GM18502 (cell line): ENCODE measurements at regions not wholly inside any gene's neighbourhood (a gene's known extent, or its start where the extent isn't known, plus 50 kb on each side); places are given as distances from the start of the nearest gene placed in this dataset.

ENCODE experiments used
- ATAC-seq: cut with Tn5 transposase; IDR thresholded peaks from one replicate; pipeline ENCODE4 v1.9.1; 2021; ENCODE audit warnings: mild to moderate bottlenecking; ENCODE audit not compliant: unreplicated experiment, poor library complexity

DNA sequence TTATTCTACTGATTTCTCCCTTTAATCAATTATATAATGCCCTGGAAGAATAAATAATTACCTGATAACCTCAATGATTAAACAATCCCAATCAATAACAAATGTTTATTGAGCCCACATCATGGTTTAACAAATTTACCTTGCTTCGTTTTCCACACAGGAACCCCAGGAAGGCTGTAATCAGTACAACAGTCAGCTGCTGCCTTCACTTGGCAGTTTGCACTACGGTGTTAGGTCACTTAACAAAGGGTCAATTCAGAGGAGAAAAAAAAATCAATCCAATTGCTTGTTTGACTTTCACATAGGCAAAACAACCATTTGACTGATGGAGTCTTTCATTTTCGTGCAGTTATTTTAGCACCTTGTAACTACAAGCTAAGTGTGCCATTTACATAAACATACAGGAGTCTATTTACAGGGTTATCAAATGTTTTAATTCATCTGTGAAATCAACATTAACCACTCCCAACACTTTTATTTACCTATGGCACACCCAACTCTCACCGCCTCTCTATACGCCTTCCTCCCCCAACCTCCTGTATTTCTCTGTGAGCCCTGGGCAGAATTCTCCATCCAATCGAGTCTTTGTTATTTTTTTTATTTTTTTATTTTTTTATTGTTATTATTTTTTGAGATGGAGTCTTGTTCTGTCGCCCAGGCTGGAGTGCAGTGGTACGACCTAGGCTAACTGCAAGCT lies 140.4 kb upstream of the TAB2 start:
- ATAC-seq = no peak

DNA sequence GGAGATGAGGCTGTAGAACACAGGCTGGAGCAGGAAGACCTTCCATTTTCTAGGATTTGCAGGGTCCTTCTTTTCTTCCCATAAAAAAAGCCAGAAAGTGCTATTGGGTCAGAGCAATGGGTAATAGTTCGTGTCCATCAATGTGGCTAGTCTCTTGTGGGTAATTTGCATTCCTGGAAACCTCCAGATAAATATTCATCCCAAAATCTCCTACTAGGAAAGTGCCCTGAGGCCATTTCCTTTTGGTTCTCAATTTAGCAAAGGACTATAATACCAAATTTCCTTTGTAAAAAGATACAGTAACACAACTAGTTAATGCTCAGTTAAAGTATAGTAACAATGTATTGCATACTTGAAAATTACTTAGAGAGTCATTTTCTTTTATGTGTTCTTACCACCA lies 138.1 kb upstream of the TAB2 start:
- ATAC-seq = no peak

DNA sequence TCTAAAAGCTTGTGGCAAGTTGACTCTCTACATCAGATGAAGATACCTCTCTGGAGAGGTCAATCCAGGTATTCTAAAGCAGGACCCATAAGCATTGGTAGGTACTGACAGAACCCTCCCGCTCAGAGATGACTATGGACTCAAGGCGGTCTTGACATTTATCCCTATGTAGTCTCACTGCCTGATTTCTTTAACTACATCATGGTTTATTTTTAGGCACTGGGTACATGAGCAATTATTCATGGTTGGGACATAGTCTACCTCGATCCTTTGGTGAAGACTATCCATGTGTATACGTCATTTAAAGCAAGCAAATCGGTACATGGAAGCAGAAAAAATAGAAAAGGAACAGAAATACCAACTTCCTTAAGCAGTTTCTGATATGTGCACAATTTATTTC lies 136.2 kb upstream of the TAB2 start:
- no peak for ATAC-seq

DNA sequence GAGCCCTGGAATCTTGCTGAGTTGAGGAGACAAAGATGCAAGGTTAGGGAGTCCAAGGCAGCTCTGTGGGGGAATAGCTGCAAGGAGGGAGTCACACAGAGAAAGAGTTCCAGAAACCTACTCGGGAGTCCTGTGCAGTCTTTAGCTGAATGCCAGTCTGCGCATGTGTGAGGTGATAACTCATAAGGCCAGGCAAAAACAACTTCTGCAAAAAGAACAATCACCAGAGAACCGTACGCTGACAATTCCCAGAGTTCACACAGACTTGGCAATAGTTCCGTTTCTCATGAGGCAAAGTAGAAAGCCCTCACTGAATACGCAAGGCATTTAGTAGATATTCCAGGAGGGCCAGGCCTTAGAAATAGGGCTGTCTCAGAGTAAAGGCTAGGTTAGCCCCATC lies 135.2 kb upstream of the TAB2 start:
- no peak for ATAC-seq

DNA sequence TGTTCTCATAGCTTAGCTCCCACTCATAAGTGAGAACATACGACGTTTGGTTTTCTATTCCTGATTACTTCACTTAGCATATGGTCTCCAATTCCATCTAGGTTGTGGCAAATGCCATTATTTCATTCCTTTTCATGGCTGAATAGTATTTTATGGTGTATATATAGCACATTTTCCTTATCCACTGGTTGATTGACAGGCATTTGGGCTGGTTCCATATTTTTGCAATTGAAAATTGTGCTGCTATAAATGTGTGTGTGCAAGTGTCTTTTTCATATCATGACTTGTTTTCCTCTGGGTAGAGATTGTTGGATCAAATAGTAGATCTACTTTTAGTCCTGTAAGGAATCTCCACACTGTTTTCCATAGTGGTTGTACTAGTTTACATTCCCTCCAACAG lies 133.0 kb upstream of the TAB2 start:
- ATAC-seq = no peak

DNA sequence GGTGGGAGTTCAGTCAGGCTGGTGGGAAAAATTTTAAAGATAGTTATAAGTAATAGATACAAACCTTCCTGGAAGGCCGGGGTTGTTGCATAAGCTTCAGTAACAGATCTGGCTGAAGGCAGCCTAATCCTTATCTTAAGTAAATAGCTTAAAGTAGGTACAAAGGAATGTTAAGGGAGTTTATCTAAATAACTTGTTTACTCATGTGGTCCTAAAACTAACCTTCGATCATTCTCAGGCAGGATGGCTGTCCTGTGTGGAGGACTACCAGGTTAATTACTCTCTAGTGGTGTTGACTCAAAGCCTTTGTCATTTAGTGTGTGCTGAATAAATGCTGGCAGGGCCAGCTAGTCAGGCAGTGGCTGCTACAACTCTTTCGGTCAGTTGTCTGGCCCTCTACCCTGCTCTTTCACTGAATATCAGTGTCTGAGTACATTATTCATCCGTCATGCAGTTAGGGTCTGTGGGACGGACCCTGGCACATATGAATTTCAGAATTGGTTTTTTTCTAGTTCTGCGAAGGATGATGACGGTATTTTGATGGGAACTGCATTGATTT lies 131.6 kb upstream of the TAB2 start:
- ATAC-seq = no peak

- no peak for ATAC-seq
Measured at GRCh38 chr6:149186873-149187272, 130.6 kb upstream of the TAB2 start.

DNA sequence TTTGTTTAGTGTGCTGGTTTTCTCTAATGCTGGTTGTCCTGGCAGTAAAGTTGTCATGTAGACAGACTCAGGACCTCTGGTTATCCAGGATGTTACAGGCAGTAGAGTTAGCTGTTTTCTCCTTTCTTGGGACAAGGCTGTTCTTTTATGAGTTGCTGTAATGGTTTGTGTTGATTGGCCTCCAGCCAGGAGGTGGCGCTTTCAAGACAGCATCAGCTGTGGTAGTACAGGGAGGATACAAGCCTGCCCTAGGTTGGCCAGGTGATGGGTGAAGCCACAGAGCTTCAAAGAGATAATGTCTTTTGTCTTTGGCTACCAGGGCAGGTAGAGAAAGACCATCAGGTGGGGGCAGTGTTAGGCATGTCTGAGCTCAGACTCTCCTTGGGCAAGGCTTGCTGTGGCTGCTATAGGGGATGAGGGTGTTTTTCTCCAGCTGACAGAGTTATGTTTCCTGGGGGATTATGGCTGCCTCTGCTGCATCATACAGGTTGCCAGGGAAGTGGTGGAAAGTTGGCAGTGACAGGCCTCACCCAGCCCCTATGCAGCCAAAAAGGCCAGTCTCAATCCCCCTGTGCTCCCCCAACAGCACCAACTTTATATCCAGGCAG lies 127.2 kb upstream of the TAB2 start:
- ATAC-seq = peak; percentile 71

DNA sequence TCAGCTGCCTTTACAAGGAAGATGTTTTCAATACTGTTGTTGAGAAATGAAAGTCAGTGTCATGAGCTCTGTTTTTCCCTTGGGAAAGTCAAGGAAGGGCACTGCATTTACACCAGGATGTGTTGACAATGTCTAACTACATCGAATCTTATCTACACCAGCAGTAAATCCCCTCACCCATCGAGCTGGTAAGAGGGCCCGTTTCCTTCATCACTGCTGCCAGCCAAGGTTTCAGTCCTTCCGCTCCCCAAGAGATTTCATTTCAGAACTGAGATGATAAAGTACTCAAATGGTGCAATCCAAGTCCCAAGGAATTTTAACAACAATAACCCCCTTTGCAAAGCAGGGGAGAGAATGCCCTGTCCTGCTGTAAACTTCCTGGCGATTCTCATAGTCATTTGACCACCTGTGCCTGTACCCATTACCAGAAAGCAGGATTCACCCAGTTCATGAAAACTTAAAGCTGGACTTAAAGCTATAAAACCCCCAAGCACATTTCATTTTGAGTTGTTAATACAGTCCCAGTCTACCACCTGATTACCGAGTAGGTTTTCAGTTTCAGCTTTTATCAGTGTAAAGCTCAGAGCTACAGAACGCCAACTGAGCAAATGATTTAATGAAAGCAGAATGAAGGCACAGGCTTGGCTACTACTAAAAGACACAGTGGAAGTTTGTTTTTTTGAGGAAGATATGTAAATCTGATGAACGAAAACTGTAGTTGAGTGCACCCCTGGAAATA lies 122.5 kb upstream of the TAB2 start:
- no peak for ATAC-seq

GRCh38 chr6:149196091-149196490 lies 121.4 kb upstream of the TAB2 start:
- ATAC-seq = no peak

GRCh38 chr6:149197482-149197881 lies 120.0 kb upstream of the TAB2 start:
- no peak for ATAC-seq

GRCh38 chr6:149198265-149198664 lies 119.2 kb upstream of the TAB2 start:
- ATAC-seq = no peak

- no peak for ATAC-seq
Measured at GRCh38 chr6:149200282-149200945, 117.1 kb upstream of the TAB2 start.

GRCh38 chr6:149201068-149201655 lies 116.3 kb upstream of the TAB2 start:
- ATAC-seq = no peak

GRCh38 chr6:149202100-149202499 lies 115.4 kb upstream of the TAB2 start:
- no peak for ATAC-seq

GRCh38 chr6:149202952-149203351 lies 114.6 kb upstream of the TAB2 start:
- ATAC-seq = no peak

GRCh38 chr6:149203509-149203908 lies 114.0 kb upstream of the TAB2 start:
- ATAC-seq = no peak

GRCh38 chr6:149208134-149208601 lies 109.3 kb upstream of the TAB2 start:
- no peak for ATAC-seq

DNA sequence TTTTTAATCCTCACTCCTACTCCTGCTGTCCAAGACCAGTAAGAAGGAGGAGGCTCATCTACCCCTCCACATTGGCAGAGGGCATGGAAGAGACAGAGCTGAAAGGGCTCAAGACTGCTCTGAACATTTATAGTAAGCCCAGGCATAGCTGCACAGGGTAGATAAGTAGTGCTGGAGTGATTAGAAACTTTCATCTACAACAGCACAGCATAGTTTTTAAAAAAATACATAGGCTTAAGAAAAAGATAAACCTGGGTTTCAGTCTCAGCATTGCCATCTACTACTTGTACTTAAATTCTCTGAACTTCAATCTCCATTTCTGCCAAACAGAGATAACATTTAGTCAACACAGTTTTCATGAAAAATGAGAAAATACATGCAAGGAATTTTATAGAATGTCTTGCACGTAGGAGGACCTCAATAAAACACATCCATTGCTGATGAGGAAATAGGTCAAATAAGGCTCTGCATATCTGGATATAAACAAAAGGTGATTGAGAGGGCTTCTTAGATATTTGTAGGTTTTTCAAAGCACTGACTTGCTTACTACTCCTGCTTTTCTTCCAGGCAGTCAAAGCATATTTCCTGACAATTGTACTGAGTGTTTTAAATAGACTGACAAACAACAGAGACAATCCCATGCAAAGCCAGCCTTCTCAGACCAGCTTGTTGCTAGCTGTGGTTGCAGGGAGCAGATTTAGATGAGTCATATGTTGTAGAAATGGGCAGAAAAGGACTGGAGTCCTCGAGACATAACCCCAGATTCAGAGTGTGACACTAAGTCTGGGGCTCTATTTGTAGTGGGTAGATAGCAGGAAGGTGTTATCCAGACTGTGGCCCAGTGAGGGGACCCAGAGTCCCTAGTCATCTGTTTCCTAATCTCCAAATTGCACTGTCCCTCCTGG lies 107.4 kb upstream of the TAB2 start:
- ATAC-seq = peak; percentile 41
